22Rv1 (cell line): ENCODE measurements at regions not wholly inside any gene's neighbourhood (a gene's known extent, or its start where the extent isn't known, plus 50 kb on each side); places are given as distances from the start of the nearest gene placed in this dataset.

Experiments
- CTCF ChIP-seq: fragments of 450-650 bp; IDR thresholded peaks from 2 replicates; pipeline ENCODE4 v1.5.1; 2017; ENCODE audit warnings: mild to moderate bottlenecking
- ZFX ChIP-seq: fragments of 450-650 bp; IDR thresholded peaks from 2 replicates; pipeline ENCODE4 v1.6.1; 2017; ENCODE audit warnings: antibody characterized with exemption, borderline replicate concordance

GRCh38 chr13:106883976-106884375 is 316.0 kb upstream of the ARGLU1 start:
- TF ChIP-seq CTCF: no peak
- TF ChIP-seq ZFX: no peak
